HG02798 (cell line): ENCODE measurements at regions not wholly inside any gene's neighbourhood (a gene's known extent, or its start where the extent isn't known, plus 50 kb on each side); places are given as distances from the start of the nearest gene placed in this dataset.

Experiments used
- ATAC-seq: cut with Tn5 transposase; IDR thresholded peaks from one replicate; pipeline ENCODE4 v1.9.1; 2021; ENCODE audit warnings: mild to moderate bottlenecking; ENCODE audit not compliant: unreplicated experiment, poor library complexity

- no peak for ATAC-seq
Measured at GRCh38 chr9:80540387-80540786, 968.6 kb downstream of the TLE4 start.

DNA sequence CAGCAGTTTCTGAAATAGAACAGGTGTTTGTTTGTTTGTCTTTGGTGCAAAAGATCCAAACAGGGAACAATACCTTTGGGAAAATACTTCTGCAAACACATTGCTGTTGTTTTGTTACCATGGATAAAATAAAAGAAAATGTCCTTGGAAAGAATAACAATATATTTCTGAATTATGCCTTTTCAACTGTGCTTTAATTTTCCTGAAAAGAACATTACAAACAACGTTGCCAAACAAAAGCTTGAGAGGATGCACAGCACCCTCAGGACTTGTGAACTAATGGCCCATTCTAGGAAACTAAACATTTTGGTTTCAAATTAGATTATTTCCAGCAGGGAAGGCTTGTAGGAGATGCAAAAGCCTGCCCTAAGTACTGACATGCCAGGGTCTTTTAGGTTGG, 967.2 kb downstream of the TLE4 start:
- no peak for ATAC-seq

DNA sequence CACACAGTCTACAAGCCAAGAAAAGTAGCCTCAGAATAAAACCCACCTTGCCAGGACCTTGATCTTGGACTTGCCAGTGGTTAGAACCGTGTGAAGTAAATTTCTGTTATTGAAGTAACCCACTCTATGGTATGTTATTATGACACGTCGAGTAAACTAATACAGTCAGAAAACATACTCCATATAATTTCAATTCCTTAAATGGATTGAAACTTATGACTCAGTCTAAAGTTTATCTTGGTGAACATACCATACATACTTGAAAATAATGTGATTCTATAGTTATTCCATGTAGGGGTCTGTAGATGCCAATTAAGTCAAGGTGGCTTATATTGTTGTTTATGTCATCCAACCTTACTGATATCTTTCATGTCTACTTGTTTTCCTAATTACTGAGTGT, 950.7 kb downstream of the TLE4 start:
- ATAC-seq = no peak

DNA sequence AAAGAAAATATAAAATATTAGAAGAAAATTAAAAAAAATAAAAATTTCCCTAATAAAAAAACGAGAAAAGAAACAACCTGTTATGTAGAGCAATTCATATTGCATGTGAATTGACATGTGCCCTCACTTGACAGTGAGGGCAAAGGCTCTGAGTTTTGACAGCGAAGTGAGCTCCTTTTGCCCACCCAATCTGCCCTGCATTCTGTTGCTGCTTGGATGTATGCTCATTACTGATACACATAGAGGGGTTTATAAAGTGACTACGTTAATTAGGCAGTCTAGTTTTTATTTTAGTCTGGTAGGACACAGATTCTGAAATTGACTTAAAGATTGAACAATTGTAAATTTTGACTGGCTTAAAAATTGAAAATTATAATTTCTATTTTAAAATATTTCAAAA, 949.4 kb downstream of the TLE4 start:
- no peak for ATAC-seq

DNA sequence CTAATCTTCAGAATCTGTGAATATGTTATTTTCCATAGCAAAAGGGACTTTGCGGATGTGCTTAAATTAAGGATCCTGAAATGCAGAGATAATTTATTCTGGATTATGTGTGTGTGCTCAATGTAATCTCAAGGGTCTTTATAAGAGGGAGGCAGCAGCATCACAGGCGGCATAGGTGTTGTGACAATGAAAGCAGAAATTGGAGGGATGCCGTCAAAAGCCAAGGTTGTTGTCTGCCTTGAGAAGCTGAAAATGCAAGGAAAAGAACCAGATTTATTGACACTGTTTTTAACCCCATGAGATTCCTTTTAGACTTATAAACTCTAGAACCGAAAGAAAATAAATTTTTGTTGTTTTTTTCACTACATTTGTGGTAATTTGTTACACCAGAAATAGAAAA, 948.5 kb downstream of the TLE4 start:
- no peak for ATAC-seq

- no peak for ATAC-seq
Measured at GRCh38 chr9:80518441-80518840, 946.7 kb downstream of the TLE4 start.

GRCh38 chr9:80516679-80517078, 944.9 kb downstream of the TLE4 start:
- no peak for ATAC-seq

DNA sequence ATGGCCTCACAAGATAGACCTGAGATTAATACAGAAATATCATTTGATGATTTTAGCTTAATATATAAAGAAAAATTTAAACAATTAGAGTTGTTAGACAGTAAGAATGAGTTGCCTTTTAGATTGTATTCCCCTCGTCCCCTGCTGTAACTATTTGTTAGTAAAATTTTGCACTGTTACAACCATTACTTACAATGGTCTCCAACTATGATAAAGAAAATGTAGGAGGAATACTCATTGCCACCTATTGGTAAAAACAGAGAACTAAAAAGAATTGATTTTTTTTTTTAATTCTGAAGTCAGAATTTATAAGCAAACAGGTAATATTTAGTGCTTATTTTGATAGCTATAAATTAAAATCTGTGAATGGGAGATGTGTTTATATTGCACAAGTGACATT, 937.6 kb downstream of the TLE4 start:
- no peak for ATAC-seq

DNA sequence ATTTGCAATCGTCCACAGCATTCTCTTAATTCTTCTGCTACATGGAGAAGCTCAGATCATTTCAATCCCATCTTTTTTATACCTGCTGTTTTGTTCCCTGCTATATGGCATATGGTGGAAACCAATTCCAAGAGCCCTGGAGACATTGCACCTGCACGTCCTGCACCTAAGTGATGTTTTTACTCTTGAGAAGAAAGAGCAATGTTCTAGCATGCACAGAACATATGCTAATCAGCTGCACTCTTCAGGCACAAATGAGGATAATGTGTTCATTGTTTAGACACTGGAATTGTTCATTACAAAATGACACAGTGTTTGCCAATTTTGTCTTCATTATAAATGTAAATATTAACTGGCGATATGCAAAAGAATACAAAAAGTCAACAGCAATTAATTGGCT, 935.8 kb downstream of the TLE4 start:
- no peak for ATAC-seq

DNA sequence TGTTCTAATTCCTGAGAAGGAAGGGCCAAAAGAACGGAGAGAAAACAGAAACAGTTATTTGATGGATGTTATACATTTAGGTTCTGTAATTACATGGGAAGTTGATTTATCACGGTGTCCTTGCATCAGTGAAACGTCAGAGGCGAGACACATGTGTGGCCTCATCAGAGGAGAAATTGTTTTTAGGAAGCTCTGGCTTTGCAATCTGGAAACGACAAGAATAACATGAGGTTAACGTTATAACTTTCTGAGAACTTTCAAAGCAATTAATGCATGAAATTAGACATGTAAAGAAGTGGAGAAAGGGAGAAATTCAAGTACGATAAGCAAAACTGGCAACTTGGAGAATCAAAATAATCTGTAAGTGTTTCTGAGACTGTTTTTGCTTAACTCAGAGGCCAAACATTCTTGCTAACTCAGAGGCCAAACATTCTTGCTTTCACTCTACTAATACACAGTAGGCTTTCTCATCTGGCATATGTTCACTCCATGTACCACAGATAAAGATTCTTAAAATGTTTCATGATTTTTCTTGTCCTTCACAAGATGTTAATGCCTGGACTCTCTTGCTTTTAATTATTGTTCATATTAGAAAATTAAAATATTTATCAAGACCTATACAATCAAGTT, 933.0 kb downstream of the TLE4 start:
- no peak for ATAC-seq

GRCh38 chr9:80503671-80504281, 932.0 kb downstream of the TLE4 start:
- ATAC-seq = no peak

GRCh38 chr9:80502306-80502705, 930.5 kb downstream of the TLE4 start:
- ATAC-seq = no peak

DNA sequence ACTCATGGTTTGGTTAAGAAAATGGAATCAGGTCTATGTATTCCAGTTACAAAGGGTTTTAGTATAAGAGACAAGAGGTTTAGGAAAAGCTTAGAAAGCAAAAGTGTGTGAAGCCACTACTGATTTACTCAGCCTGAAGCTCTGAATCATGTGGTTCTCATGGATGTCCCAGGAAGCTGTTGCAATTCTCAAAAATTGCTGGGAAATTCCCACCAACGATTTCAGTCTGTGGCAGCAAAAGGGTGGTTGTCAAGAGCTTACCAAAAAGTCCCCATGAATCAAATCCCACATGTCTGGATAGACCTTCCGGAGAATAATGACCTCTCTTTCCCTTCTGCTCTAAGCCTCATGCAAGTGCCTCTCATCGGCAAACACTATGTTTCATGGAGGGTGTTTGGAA, 929.9 kb downstream of the TLE4 start:
- no peak for ATAC-seq

- no peak for ATAC-seq
Measured at GRCh38 chr9:80500300-80500699, 928.5 kb downstream of the TLE4 start.

DNA sequence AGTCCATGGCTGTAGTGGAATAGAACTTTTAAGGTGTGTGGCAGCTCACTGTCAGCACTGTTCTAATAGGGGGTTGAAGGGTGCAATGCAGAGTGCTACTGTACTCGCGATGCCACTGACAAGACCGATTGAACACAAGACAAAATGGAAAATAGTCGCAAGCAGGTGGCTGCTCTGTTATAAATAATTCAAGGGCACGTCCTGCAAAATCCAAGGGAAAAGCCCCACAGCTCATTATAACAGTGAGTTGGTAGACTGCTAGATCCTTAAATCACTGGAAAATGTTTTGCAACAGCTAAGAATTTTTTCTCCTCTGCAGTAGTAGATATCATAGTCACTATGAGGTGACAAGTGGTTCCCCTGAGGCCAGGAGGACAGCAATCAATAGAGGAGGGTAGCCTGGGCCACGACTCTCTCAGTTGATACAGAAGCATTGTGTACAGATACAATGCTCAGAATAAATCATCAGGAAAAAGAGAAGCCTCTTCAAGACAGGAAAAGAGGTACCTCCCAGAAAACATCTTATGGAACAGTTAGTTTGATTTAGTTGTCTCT, 926.3 kb downstream of the TLE4 start:
- ATAC-seq = no peak

DNA sequence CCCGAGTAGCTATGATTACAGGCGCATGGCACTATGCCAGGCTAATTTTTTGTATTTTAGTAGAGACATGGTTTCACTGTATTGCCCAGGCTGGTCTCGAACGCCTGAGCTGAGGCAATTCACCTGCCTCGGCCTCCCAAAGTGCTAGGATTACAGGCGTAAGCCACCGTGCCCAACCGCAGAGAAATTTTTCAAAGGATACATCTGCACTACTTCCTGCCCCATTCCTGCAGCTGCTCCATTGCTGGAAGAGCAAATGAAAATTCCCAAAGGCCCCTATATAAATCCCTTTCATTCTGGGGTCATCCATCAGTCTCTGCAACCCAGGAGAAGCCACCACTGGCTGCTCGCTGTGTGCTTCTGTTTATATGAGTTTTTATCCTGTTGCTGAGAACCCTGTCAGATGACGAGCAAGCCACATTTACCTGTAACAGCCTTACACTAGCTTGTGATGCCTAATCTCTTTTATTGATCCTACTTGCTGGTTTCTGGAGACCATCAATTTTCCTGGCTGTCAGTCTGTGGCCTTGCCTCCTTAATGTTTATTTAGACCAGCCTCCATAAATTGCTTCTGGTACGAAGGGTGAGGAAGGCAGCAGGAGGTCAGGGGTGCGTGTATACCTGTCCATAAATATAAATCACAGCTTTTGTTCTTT, 925.3 kb downstream of the TLE4 start:
- ATAC-seq = no peak

DNA sequence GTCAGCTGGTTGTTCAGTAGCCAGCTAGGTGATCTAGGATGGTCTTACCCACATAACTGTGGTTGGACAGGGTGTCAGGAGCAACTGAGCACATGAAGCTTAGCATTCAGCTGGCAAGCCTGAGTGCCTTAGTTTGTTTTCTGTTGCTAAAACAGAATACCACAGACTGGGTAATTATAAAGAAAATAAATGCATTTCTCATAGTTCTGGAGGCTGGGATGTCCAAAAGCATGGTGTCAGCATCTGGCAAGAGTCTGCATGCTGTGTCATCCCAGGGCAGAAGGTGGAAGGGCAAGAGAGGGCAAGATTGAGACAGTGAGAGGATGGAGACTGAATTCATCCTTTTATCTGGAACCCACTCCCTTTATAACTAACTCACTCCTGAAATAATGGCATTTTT, 921.5 kb downstream of the TLE4 start:
- ATAC-seq = no peak

GRCh38 chr9:80492221-80492620, 920.5 kb downstream of the TLE4 start:
- ATAC-seq = no peak

- ATAC-seq = no peak
Measured at GRCh38 chr9:80491086-80491696, 919.4 kb downstream of the TLE4 start.

DNA sequence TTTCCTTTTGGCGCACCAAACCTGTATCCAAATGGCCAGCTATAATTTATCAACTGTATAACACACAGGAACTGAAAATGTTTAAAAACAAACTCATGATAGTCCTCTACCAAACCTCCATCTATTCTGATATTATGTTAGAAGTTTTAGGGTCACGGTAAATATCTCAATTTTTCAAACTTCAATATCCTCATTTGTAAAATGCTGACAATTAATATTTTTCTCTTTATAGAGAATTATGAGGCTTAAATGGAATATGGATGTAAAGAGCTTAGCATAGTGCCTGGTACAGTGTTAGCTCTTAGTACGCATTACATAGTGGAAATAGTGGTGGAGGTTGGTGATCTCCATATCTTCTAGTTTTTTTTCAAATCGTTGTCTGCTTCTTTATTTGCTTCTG, 917.6 kb downstream of the TLE4 start:
- no peak for ATAC-seq
